Femur (tissue), 1 donor: ENCODE measurements at regions not wholly inside any gene's neighbourhood (a gene's known extent, or its start where the extent isn't known, plus 50 kb on each side); places are given as distances from the start of the nearest gene placed in this dataset.

Experiments used
- DNase-seq: peaks from one replicate; pipeline ENCODE4 v3.0.0-alpha.2; 2017

DNA sequence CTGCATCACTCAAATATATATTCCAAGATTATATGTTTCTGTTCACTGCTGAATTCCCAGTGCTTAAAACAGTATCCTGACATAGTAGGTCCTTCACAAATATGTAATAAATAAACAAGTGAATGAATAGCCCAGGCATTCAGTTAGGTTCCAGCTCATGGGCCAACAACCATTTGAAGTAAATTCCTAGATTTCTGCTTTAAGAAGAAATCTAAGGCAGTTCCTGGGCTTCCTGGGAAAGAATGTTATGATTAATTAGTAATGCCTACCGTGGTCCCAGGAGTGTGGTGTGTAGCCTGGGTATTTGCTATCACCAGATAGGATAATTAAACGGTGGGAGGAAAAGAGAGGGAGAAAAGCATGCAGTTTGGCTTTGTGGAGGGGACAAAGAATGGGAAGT is 576.8 kb downstream of the SOX6 start:
- DNase-seq: no peak

DNA sequence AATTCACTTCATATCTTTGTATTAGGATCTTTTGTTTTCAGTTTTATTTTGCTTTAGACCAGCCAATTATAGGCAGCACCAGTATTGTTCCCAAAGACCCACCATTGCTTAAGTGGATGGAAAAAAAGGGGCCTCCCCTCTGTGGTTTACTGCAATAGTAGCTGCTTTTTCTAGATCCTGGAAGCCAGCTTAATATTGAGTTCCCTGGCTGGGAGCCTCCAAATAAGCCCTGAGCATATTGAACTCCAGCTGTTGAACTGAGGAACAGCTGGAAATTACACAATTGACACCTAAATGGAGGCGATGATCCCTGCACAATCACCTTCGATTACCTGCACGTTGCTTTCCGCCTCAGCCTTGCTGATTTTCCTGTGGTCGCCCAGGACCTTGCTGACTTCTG is 576.0 kb downstream of the SOX6 start:
- DNase-seq: peak; percentile 39

- DNase-seq: no peak
Observed at GRCh38 chr11:15780837-15781236, 575.5 kb downstream of the SOX6 start.

DNA sequence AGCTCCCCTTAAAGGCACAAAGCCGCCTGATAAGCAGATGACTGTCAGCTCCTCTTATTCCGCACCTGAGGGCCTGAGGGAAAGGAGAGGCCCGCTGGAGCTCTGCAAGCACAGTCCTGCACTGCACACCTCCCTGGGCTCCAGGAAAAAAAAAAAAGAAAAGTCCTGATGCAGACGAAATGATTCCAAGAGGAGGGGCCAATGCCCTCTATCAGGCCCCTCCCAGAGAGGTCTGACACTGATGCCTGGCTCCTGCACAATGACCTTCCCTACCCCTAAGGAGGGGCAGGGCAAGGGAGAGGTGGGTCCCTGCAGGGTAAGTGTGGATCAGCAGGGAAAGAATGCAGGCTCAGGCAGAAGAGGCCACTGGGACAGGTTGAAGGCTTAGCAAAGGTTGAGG is 572.7 kb downstream of the SOX6 start:
- DNase-seq: no peak

DNA sequence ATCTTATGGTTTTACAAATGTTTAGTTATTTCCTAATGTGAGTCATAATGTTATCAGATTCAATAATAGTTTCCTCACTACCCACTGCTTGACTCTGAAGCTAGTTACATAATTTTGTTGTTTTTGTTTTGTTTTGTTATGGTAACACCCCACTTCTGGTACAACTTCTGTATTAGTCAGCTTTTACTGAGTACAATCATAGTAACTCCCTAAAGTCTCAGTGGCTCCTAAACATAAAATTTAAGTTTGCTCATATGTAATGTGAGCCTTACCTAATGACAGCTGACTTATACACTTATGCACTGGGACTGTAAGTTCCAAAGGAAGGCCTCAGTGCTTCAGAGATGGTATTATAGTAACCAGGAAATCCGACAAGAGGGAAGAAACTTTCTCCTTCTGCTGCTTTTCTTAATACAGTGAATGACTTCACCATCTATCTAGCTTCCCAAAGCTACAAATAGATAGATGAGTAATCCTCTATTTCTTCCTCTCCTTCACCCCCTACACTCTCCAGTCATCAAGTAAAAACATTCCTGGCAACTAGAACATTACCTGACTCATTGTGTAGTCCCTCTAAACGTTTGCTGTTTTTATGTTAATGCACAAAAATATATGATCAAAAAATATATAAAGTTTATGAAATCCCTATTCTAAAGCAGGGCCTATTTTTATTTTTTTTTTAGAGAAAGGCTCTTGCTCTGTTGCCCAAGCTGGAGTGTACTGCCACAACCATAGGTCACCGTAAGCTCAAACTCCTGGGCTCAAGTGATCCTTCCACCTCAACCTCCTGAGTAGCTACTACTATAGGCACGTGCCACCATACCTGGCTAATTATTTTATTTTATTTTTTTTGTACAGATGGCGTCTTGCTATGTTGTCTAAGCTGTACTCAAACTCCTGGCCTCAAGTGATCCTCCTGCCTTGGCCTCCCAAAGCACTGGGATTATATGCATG is 563.0 kb downstream of the SOX6 start:
- DNase-seq: no peak

- DNase-seq: no peak
Observed at GRCh38 chr11:15794361-15795150, 561.8 kb downstream of the SOX6 start.

DNA sequence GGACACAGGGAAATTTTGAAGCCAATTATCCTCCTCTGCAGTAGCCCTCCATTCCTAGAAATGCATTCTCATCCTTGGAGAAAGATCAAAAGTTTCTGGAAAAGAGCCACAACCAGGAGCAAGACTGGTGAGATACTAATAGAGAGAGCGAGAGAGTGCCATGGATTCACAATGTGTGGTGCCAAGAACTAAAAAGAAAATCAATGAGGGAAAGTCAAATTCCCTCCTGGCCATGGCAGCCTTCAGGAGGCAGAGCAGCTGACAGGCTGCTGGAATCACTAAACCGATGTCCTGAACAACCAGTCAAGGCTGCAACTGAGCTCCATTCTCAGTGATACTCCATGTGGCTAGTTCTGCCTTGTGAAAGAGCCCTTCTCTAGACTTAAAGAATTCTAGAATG is 561.0 kb downstream of the SOX6 start:
- no peak for DNase-seq

- peak; percentile 58 for DNase-seq
Observed at GRCh38 chr11:15800111-15800800, 556.1 kb downstream of the SOX6 start.

- no peak for DNase-seq
Observed at GRCh38 chr11:15801126-15801525, 555.2 kb downstream of the SOX6 start.

- no peak for DNase-seq
Observed at GRCh38 chr11:15801616-15802015, 554.7 kb downstream of the SOX6 start.

DNA sequence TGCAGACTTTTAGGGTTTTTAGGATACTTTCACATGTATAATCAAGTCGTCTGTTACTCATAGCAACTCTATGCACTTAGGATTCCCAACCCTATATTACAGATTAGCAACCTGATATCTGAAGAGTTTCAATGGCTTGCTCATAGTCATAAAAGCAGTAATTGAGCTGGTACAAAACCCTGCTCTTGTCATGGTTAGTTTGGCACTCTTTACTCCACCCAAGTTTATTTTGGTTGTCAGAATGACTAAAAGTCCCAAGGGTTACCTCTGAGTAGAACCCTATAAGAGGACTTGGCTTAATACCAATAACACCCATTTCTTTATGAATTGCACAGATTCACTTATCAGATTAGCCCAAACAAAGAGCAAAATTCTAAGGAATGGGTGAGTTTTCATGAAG is 550.6 kb downstream of the SOX6 start:
- DNase-seq: no peak

GRCh38 chr11:15806217-15806616 is 550.1 kb downstream of the SOX6 start:
- DNase-seq: no peak

- no peak for DNase-seq
Observed at GRCh38 chr11:15807827-15808226, 548.5 kb downstream of the SOX6 start.

DNA sequence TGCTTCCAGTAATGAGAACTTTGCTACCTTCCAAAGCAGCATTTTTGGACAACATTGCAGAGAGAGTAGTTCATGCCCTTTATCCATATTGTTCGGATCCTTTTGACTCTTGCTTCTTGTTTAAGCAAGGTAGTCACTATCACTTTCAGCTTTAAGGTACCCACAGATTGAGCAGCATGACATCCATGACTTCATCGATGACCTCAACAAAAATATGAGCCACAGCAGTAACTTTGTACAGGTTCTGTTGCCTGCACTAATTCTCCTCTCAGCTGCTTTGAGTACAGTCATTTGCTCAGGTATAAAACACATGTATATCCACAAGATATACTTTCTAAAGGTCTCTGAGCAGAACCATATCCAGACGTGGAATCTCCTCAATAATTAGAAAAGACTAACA is 546.3 kb downstream of the SOX6 start:
- no peak for DNase-seq

DNA sequence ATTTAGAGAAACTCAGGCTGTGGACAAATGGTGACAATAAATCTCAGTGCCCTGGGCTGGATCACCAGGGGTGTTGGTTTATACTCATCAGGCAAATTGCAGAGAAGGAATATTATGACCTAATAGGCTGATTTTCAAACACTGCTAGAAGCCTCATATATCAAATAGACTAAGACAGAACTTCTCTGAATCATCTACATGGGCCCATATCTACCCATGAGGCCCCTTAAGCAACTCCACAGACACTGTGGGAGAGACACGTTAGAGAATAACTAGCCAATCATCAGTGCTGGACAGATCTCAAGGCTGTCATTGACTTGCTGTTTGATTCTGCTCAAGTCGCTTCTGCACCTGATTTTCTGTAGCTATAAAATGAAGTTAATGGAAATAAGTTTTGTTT is 545.8 kb downstream of the SOX6 start:
- DNase-seq: no peak

- no peak for DNase-seq
Observed at GRCh38 chr11:15815246-15816195, 540.8 kb downstream of the SOX6 start.

DNA sequence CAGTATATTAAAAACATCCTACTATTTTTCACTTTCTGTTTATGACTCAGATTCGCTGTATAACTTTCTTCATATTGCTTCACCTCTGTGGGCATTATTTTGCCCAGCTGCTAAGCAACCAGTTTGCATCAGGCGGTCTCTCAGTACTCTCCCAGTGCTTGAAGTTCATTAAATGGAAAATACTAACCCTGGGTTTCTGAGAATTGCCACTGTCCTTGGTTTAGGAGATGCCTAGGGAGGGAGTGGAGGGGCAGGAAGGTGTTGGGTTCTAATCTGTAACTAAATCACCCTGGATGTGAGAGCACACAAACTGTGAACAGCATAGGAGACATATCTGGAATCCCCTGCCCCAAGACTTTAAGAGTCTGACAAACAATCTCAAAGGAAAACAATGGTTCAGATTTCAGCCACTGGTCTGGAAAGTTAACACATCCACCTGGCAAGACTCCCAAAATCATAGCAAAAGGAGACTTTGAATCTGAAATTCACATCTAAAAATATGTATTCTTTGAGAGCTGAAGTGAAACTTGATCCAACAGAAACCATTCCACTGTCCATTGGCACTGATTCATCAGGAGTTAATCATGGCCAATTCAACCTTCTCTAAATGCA is 540.0 kb downstream of the SOX6 start:
- DNase-seq: peak; percentile 76

GRCh38 chr11:15817001-15817400 is 539.3 kb downstream of the SOX6 start:
- no peak for DNase-seq

DNA sequence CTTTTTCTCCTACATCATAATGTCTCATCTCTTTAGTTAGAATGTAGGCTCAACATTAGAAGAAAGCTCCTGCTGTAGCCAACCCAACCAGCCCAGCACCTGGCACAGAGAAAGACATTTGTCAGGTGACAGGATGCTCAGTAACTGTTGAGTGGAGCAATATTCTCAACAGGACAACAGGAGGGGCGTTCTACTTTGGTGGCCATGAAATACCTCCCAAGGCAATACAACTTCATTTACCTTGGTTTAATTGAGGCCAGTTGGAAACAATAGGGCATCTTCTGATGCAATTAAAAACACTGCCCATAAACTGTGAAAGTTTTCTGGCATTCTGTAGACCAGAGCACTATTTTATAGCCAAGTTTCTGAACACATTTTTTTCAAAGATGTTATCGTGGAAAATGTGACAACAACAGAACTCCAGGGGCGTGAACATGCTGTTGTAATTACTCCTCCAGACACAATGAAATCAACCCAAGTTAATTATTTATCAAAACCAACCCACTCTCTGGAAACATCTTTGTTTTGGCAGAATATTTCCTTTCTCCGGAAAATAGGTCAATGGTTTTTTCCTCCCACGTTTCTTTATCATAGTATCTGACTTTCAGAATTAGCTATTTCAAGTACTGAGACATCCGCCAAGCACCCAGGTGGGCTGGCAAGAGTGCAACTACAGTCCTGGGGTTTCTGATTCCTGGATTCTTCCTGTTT is 538.1 kb downstream of the SOX6 start:
- DNase-seq: no peak

DNA sequence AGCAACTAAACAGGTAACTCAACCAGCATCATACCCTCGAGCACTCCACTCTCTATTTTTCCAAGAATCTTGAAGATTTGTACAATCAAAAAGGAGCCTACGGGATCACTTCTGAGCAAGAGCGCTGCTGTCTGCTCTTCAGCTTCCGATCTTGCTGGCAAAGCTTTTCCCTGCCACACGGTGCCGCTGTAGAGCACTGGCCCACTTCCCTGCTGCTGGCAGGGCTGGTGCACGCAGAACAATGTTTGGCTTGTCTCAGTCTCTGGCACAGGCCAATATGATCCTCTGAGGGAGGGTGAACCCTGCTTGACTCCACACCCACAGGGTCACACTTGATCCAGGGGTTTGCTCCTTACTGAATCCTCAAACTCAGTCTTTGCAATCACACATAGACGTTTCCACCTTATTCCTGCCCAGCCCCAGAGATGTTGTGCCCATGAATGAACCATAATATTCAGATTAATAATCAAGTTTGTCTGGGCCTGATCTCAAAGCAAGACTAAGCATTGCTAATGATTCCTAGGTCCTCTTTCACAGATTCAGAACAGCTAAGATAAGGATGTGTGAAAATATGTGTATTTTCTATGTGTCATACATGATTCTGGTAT is 536.6 kb downstream of the SOX6 start:
- DNase-seq: peak; percentile 76

DNA sequence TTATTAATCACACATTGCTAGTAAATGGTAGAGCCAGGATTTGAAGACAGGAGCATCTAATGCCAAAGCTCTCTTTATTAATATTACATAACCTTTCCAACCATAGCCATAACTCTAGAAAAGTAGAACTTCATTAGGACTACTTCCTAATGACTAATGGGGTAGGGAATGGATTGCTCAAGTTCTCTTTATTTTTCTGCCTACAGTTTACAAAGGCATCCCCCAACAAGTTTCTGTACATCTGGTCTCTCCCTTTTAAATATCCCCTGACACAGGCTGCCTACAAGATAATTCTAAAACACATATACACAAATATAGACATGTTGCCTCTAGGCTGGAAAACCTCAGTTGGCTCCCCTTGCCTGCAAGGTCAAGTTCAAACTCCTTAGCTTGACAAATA is 534.9 kb downstream of the SOX6 start:
- DNase-seq: no peak
